GM21723 (cell line): ENCODE measurements at regions not wholly inside any gene's neighbourhood (a gene's known extent, or its start where the extent isn't known, plus 50 kb on each side); places are given as distances from the start of the nearest gene placed in this dataset.

Source experiments
- ATAC-seq: cut with Tn5 transposase; IDR thresholded peaks from one replicate; pipeline ENCODE4 v1.9.1; 2021; ENCODE audit warnings: mild to moderate bottlenecking, moderate library complexity; ENCODE audit not compliant: unreplicated experiment

- no peak for ATAC-seq
These were observed 457.2 kb upstream of the CADM1 start for GRCh38 chr11:115961159-115962003.

GRCh38 chr11:115959081-115959486 is 454.9 kb upstream of the CADM1 start:
- ATAC-seq, result no peak

- no peak for ATAC-seq
These were observed 454.1 kb upstream of the CADM1 start for GRCh38 chr11:115958089-115959000.

- no peak for ATAC-seq
These were observed 451.6 kb upstream of the CADM1 start for GRCh38 chr11:115955803-115956202.

- ATAC-seq, result no peak
These were observed 446.4 kb upstream of the CADM1 start for GRCh38 chr11:115950660-115951059.

GRCh38 chr11:115944596-115944995 is 440.4 kb upstream of the CADM1 start:
- ATAC-seq, result no peak

- no peak for ATAC-seq
These were observed 437.8 kb upstream of the CADM1 start for GRCh38 chr11:115942011-115942410.

GRCh38 chr11:115941481-115941993 is 437.3 kb upstream of the CADM1 start:
- no peak for ATAC-seq

GRCh38 chr11:115941044-115941443 is 436.8 kb upstream of the CADM1 start:
- ATAC-seq, result no peak

GRCh38 chr11:115939731-115940421 is 435.7 kb upstream of the CADM1 start:
- no peak for ATAC-seq

GRCh38 chr11:115939104-115939730 is 435.0 kb upstream of the CADM1 start:
- ATAC-seq, result no peak

- ATAC-seq, result no peak
These were observed 429.3 kb upstream of the CADM1 start for GRCh38 chr11:115933564-115933963.

- ATAC-seq, result no peak
These were observed 427.4 kb upstream of the CADM1 start for GRCh38 chr11:115931548-115932083.

GRCh38 chr11:115930886-115931547 is 426.8 kb upstream of the CADM1 start:
- ATAC-seq, result no peak

- no peak for ATAC-seq
These were observed 426.1 kb upstream of the CADM1 start for GRCh38 chr11:115930291-115930690.

GRCh38 chr11:115929618-115930129 is 425.5 kb upstream of the CADM1 start:
- ATAC-seq, result peak; percentile 27

GRCh38 chr11:115928811-115929210 is 424.6 kb upstream of the CADM1 start:
- no peak for ATAC-seq

GRCh38 chr11:115927823-115928329 is 423.7 kb upstream of the CADM1 start:
- ATAC-seq, result peak; percentile 47

GRCh38 chr11:115926601-115927000 is 422.4 kb upstream of the CADM1 start:
- ATAC-seq, result no peak
